HG03432 (cell line): ENCODE measurements at regions not wholly inside any gene's neighbourhood (a gene's known extent, or its start where the extent isn't known, plus 50 kb on each side); places are given as distances from the start of the nearest gene placed in this dataset.
A peak's percentile ranks its signal among the peaks of the same experiment; 100 is the strongest.
"Not testable (repeated sequence)": the region's sequence is repeated elsewhere in the genome, so short reads cannot be mapped to it uniquely, and the experiment has no call there.

Experiments used
- ATAC-seq: cut with Tn5 transposase; IDR thresholded peaks from one replicate; pipeline ENCODE4 v1.9.1; 2021; ENCODE audit warnings: mild to moderate bottlenecking, moderate library complexity; ENCODE audit not compliant: unreplicated experiment

DNA sequence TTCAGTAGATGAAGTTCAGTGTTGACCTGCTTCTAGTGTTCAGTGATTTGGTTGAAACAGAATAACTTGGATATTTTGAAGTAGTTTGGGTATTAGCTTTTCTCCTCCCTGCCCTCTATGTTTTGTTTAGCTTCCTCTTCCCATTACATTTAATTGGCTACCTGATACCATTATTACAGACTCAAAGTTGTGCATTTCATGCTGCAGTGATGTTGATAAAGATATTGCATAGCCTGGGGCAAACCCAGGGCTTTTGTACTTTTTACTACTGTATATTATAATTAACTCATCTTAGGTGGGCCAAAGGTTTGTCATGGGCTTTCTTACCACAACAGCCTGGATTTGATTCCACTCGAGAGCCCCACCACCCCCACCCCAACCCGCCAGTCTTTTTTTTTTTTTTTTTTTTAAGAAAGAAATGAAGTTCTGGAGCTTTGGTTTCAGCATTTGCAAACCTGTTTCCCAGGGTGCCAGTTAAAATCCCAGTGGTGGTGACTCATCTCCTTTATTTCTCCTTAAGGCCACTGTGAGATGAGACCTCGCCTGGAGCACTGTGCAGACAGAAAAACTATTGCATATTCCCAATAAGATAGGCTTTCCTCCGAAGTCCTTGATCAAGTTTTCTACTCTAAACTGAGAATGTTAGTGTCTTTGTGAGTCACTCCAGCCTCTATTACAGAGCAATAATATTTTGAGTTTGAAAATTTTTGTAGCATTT, 393.7 kb upstream of the FANCL start:
- ATAC-seq, result no peak

DNA sequence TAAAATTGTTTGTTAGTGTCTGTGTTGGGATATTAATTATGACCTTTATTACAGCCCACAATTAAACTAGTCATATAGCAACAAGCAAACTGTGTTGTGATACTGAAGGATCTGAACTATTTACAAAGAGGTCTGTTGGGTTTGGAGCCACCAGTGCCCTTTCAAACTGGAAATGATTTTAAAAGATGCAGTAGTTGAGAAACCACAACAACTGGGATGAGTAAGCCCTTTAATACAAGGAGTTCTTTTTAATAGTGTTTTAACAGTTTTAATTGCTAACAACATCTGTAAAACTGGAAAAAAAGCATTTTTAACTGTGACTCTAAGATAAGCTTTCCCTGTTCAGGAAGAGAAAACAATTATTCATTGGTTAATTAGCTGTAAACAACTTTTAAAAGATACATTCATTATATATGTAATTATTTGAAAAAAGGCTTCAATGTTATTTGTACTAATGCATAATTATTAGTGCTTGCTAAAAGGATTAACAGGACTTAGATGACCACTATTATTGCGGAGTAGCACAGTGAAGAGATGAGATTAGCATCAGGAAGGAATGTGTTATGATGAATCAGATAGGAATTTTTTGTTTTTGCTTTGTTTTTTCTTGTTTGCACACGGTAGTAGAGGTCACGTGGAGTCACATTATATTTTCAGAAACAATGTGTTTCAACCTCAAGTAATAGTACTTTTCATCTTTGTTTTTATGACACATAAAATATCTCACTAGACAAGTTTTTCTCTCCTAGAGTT, 392.7 kb upstream of the FANCL start:
- ATAC-seq, result no peak

DNA sequence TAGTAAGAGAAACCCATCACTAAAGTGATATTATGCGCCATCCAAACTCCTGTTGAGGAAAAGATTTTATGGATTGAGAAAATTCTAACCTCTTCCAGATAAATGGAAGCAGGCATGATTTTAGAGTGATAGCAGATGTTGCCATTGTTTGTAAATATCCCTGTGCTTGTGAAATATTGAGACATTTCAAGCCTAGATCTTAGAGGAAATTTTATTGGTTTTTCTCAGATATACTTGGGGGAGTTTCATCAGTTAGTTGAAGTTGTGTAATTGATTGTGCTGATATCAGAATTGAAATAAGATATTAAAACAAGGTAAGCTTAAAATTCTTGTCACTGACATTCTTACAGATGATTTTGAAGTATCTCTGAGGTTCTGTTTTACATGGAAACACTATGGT, 390.9 kb upstream of the FANCL start:
- ATAC-seq, result no peak

DNA sequence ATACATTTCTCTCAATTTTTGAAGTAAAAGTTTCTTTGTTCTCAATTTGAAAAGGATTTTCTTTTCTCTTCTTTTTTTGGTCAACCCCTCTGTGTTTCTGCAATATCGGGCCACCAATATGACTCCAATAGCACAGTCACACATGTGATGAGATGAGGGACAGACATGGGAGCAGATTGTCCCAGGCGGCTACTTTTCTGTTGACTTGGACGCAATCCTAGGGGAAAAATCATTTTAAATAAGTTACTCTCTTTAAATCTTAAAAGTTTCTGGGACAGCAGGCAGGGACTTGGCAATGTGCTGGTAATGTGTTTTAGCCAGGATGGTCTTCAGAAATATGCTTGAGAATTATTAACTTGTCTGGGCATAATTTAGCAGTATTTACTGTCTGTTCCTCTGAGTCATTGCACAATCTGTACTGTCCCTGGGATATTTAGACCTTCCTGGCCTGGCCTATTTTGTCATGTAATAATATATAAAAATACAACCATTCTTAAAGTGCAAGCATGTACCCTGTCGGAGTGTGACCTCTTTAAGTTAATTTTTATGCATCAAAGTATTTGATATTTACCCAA, 388.5 kb upstream of the FANCL start:
- no peak for ATAC-seq

DNA sequence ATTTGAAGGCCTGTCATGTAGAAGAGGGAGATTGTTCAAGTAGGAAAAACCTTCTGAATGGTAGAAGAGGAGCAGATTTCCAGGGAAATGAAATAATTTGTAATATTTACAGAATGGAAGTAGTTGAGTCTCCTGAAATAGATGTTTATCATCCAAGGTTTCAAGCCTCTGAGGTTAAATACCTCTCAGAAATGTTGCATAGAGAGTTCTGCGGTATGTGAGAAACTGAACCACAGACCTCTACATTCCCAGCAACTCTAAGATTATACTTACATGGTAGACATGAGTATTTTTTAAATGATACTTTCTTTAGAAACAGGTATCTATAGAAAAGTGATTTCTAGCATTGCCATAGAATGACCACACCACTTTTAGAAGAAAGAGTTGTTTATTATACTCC, 379.8 kb upstream of the FANCL start:
- no peak for ATAC-seq

DNA sequence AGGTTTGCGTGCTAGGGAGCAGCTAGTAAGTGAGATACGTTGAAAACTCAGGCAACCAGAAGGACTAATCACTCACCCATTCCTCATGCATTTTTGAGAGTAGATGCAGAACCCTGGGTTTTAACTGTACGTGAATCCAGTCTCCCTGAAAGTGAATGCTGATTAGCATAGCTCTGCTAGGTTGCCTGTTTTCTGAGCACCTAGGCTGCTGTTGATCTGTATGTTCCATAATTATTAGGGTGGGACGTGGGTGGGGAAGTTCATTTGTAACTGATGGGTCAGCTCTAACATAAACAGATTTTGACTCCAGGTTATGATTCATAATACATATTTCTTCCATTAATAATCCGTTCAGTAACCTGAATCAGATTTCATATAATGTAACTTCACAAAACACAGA, 379.0 kb upstream of the FANCL start:
- ATAC-seq, result no peak

DNA sequence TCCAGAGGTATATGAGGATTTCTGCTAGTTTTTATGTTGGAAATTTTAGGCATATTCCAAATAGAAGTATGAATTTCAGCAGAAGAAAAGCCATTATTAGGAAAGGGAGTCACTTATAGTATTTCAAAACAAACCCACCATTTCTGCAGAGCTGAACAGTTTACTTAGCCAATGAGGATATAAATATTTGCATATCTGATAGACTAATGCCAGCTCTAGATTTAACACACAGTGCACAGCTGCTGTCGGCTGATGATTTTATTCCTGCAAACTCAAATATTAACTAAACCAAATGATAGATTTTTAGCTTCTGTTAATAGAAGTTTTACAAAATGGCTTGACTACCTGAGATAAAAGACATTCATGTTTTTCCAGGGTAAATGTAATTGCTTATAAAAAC, 375.8 kb upstream of the FANCL start:
- no peak for ATAC-seq

DNA sequence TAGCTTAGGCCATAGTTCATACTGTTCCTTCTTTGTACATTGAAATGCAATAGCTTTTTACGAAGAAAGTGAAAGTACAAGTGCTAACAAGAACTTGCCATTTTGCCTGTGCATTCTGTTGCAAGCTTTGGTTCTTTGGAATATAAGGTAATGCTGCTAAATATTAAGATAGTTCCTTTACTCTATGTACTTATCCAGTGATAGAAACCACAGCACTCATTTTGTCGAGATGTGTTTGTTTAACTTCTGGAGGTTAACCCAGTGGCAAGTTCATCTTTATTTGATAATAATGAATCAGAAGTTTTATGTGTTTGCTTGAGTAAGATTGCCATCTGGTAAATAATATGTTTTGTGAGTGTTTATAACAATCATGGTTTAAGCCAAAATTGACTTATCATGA, 373.1 kb upstream of the FANCL start:
- no peak for ATAC-seq

DNA sequence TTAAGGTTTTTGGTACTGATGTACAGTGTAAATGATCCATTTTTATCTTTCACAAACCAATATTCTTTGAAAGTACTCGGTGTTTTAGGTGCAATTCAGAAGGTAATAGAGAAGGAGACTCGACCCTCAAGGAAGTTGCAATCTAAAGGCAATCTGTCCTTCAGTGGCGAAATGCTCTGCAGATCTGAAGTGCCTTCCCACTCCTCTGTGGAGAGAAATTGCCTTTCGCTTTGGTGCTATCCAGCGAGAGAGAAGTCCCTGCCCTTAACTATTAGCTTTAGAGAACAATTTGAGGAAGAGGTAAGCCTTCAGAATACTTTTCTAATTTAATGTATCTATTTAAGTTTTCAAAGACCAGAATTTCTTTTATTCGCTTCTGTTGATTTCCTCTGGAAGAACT, 371.8 kb upstream of the FANCL start:
- ATAC-seq, result no peak

DNA sequence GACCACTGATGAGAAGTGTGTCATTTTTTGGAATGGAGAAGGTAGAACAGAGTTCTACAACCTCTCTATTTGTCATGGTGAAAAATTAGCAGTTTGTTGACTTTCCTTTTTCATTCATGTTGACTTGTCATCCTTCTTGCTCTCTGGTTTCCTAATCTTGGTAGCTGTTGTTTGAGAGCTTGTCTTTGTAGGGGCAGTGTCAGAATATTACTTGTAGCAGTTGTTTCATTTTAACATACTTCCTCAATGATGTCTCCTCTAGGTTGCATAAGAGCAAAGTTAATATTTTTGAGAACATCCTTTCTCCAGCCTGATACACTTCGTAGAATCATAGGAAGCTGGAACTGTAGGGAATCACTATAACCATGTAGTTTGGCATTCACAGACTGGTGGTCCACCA, 368.2 kb upstream of the FANCL start:
- no peak for ATAC-seq

DNA sequence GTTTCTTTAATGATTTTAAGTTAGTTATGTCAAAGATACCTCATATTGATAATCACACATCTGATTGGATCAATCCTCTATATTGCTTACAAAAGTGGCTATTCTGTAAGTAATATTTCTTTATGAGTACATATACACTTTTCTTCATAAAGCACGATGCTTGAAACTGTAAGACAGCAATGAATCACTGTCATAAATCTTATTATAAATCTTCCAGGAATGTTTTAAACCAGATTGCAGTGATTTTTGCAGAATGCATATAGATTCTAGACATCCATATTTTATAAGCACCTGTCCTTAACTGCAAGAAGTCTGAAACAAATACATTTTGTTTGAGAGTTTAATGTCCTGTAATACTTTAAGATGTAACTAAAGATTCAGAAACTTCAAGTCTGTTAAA, 367.0 kb upstream of the FANCL start:
- no peak for ATAC-seq

DNA sequence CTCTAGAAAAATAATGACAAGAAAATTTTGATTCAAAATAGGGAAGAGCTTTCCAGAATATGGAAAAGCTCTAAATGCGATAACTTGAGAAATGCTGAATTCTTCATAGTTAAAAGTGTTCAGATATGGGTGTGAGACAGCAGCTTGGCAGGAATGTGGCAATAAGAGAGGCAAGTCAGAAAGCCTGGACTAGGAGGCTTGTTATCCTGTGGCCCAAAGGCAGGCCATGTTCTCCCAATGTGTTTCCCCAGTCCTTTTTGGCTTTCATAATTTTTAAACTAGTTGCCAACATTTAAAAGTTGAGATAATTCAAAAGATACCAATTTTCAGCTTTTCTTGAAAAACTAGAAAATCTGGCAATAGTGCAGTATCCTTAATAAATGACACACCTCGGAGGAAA, 366.3 kb upstream of the FANCL start:
- no peak for ATAC-seq

DNA sequence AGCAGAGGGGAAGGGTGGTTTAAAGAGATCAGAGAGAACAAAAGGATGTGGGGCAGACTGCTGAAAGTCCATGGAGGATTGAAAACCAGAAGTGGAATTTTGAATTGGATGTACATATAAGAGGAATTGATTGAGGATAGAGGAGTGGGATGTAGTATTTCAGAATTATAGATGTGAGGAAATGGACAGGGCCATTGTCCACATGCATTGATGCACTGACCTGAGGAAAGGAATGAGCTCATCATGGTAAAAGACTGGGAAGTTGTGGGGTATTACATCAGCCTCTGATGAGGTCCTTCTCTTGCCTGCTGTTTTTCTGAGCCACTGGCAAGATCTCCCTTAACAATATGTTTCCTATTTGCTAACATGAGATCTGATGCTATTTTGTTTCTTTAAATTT, 365.7 kb upstream of the FANCL start:
- no peak for ATAC-seq

DNA sequence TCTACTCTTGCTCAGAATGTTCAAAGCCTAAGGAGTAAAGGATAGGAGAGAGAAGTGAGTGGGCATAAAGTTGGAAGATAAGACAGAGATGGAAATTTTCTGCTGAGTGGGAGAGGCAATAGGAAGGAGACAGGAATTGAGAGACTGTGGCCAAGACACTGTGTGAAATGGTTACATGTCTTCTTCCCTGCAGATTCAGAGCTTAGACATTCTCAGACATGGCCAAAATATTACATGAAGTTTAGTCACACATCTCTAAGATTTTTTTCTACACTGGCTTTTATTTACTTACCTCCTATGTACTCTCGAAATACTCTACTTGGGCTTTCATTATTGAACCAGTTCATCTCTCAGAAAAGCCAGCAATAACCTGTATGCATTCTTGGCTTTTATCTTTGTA, 363.0 kb upstream of the FANCL start:
- ATAC-seq, result no peak

DNA sequence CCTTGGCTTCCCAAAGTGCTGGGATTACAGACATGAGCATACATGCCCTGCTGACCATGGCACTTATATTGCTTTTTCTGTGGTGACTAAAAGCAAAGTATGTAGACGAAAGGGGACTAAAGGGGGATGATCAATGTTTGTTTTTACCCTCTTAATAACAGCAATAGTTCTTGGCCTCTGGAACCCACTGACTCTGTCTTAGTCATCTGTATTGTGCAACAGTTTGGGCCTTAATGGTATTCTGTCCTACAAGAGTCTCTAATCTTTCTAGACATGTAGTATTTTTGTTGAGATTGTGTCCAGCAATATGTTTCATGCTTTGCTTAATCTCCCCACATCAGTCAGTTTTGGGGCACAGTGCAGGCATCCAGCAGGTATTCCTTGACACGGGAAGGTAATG, 359.9 kb upstream of the FANCL start:
- no peak for ATAC-seq

DNA sequence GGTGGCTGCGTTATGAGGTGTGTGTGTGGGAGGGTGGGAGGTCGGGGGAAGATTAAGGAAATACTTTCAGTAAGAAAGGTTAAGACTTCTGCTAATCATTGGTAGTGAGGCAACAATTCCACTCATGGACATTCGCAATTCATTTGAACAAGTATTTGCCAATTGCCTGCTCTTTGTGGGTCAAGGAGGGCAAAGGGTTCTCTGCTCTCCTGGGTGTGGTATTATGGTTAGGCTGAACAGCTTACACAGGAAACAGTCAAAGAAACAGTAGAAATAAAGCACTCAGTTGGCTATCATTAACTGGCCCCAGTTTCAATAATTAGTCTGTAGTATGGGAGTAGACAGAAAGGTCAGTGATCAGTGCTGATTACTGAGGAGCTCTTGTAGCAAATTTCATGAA, 357.0 kb upstream of the FANCL start:
- no peak for ATAC-seq

DNA sequence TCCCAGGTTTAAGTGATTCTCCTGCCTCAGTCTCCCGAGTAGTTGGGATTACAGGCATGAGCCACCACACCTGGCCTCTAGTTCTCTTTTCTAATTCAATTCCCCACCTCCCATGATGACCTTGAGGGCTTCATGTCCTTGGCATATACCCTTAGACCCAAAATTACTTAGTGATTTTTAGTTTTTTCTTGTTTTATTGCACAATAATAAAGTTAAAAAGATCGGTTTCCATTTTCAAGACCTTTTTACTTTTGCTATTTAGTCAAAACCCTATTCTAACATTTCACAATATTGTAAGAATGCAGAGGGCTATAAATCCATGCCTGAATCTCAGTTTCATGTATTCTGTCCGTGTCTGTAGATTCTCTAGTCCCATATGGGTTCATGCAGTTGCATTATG, 354.6 kb upstream of the FANCL start:
- ATAC-seq, result no peak

DNA sequence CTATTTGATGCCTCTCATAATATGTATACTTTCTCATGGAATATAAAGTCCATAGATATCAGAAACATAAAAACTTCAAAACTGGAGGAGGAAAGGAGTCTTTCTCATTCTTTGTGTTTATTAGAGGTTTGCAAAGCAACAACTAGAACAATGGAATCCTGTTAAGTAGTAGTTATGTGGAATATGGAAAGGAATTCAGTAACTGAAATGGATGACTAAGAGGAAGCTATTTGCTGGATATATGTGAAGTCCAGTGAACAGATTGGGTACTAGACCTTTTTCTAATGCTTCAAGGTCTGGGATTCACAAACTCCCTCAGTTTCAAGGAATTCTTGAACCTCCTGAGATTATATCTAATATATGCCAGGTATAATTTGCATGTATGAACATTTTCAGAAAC, 353.6 kb upstream of the FANCL start:
- no peak for ATAC-seq

DNA sequence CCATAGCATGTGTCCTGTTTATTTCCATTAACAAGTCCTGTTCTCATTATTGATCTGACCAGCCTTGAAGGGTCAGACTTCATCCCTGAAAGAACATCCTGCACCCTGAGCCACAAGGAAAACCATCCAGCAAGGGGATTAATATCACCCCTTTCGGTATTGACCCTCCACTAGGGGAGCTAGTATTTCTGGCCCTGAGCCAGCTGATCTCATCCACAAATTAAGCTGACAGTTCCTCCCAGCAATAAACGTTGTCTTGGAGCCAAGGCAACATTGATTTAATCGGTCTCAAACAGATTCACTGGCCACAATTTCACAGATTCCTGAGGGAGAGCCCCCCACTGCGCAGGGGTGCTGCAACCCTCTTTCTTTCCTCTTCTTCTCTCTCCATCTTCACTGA, 353.1 kb upstream of the FANCL start:
- ATAC-seq, result peak; percentile 45

DNA sequence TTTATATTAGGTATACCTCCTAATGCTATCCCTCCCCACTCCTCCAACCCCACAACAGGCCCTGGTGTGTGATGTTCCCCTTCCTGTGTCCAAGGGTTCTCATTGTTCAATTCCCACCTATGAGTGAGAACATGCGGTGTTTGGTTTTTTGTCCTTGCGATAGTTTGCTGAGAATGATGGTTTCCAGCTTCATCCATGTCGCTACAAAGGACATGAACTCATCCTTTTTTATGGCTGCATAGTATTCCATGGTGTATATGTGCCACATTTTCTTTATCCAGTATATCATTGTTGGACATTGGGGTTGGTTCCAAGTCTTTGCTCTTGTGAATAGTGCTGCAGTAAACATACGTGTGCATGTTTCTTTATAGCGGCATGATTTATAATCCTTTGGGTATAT, 345.1 kb upstream of the FANCL start:
- not testable (repeated sequence) for ATAC-seq

DNA sequence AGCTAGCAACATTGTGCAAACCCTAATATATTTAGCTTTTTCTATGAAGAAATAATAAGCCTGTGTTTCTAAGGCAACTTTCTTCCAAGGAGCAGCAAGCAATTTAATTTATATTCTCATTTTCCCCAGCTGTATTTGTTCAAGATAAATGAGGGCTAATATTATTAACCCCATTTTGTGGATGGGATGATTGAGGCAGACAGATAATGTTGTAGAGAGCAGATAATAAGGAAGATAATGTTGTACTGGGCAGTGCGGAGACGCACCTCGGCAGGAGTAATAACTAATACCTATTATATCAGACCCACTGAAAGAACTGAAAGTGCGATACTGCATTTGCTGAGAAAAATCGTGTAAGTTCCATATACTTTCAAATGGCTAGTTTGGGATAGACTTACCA, 344.1 kb upstream of the FANCL start:
- ATAC-seq, result no peak

DNA sequence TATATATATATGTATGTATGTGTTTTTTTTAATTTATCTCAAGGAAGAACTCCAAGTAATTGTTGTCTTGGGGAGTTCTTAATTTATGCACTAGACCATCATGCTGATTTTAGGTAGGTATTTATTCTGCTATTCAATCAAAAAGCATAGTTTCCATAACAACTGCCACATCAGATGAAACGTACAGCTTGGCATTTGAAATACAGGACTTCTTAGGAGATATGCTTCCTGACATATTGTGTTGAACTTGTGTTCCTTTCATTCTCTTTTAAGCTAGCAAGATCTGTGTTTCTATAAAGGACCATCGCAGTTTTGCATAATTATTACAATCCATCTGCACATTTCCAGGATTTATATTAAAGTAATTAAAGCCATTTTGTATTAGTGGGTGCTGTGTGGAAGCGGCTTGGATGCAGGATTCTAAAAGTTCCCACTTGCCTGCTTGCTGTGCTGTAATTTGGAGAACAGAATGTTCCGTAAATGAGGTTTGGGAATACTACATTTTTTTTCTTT, 343.5 kb upstream of the FANCL start:
- ATAC-seq, result no peak
